ENCODE measurements at regions not wholly inside any gene's neighbourhood (a gene's known extent, or its start where the extent isn't known, plus 50 kb on each side); places are given as distances from the start of the nearest gene placed in this dataset.

DNA sequence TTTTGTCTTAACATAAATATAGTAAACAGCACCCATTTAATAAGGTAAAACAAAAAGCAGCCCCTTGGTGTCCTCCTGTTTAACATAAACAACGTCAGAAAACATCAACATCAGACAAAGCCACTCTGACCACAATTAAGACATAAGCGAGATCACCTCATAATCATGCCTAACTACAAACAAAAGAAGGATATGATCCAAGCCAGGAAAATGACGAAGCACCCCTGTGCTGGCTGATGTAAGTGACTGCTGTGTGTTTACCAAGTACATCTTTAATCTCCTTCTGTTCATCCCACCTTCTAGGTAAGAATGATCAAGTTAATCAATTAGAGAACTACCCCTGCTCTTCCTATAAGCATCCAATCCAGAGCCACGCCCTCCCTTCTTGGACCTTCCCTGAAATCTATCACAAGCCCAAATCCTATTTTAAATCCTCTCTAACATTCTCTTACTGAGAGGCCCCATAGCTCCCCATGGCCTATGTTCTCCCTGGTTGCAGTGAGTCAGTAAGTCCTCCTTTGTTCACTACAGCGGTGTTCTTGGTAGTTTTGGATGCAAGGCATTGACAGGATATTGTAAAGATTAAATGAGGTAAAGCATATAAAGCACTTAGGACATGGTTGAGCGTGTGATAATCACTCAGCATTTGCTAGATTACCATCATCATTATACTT, 424.2 kb downstream of the TSN start:
- DNase-seq (ENCODE audit: low read depth): no peak

DNA sequence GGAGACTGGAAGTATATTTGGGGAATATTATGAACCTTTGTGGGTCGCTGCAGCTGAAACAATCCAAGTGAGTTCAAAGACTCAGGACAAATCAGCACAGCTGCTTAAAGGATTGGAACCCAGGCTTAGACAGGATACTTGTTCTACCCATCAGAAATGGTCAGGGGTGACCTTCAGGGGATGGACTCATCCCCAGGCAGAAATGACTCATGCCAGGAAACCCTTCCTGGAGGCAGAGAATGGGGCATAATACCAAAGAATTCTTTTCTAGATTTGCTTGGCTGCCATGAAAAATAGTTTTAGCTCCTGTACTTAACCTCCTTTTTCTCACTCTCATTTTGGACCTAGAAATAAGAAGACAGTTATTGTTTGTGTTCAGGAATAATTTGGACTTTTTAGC, 425.5 kb downstream of the TSN start:
- DNase-seq (ENCODE audit: low read depth): no peak

DNA sequence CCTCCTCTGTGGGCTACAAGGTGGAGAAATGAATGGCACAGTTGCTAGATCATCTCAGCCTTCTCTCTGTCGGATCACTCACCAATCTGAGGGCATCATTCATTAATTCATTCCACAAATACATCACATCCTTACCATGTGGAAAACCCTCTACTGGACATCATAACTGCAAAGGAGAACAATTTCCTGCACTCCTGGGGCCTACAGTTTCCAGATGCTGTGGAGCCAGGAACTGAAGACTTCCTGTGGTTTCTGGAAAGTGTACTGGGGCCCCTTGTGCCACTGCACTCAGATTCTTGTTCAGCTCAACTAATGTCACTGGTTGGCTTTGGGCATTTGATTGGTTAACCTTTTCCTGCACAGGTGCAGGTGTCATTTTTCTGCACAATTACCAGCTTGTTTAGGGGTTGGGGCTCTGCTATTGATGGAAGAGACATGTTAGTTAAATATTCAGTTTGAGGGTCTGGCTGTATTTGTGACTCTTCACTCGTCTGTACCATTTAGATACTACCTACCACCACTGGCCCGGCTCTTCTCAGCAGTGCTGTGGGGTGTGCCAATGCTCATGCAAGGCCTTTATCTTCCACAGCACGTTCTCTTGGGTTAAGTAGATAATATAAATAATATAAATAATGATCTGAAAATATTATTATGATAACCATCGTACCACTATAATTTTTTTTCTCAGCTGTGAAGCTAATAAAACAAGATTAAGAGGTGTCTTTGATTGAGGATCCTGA, 427.3 kb downstream of the TSN start:
- DNase-seq (ENCODE audit: low read depth): no peak

DNA sequence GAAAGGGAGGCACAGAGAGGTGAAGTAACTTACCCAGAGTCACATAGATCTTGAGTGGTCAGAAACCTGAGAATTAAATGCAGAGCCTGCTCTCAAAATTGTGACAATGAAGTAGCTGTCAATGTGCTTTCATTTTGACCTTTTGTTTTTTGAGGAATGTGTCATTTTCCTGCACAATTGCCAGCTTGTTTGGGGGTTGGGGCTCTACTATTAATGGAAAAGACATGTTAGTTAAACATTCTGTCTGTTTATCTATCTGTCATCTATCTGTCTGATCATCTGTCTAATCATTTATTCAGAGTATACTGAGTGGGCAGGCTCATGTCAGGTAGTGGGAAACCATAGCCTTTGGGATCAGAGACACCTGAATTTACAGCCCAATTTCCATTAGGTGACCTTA, 428.4 kb downstream of the TSN start:
- DNase-seq (ENCODE audit: low read depth): no peak

DNA sequence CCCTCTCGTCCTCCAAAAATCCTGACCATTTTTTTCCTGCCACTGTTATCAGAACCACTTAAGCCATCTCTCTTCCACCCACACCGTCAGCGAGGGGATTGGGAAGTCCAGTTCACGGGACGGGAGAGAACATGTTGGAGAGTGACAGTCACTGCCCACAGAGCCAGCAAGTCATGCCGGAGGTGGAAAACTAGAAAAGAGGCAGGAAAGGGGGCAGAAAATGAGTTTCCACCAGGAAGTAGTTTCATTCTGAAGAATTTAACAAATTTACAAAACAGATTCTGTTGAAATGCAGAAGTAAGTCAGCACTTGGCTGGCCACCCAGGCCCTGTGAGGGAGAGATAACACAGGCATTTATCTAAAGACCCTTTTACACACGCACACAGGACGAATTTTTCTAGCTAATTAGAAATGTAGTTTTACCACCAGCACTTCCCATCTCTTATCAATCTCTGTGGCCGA, 431.3 kb downstream of the TSN start:
- DNase-seq (ENCODE audit: low read depth): no peak

DNA sequence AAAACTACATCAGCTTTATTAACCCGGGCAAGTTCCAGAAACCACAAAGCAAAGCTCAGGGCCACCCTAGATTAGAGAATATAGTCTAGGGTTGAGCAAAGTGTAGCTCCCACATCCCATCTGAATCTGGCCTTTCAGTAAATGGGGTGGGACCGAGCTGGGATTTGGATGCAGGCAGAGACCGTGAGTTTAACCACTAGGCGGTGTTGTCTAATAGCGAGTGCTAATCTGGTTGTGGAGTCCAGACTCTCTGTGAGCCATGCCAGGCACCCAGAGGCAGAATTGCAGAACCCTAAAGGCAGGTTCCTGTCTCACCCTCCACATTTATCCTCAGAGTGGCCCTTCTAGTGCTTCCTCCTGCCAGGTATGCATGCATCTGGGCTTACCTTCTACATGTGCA, 435.9 kb downstream of the TSN start:
- no peak for DNase-seq (ENCODE audit: low read depth)

DNA sequence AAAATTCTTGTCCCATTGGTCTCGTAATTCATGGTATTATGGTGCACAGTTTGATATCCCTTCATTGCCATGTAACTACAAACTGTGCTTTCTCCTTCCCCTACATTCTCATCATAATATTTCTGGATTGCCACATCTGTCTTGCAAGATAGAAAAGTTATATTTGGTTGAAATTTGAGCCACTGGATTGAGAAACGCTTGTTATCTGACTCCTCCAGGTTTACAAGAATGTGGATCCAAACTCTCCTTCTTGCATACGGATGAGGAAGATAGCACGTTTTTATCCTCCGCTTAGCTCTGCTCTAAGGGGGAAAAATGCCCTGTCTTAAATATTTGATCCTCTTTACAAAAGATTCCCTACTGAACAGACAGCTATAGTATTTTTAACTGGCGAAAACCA, 438.2 kb downstream of the TSN start:
- DNase-seq (ENCODE audit: low read depth): no peak

DNA sequence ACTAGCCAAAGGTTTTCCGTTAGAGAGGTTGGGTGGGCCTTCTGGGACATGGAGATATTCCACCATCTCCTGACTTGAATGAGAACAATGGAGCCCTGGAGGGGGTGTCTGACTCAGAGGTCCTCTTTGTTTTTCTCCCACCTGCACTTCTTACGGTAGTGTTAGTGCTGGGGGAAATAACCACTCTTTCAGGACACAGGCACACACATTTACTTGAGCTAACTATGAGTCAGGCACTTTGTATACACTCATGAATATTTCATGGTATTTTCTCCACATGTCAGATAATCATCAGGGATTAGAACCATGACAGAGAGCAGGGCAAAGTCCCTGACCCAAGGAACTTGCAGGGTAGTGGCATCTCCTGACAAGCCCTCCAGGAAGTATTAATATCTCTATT, 439.1 kb downstream of the TSN start:
- DNase-seq (ENCODE audit: low read depth): no peak

DNA sequence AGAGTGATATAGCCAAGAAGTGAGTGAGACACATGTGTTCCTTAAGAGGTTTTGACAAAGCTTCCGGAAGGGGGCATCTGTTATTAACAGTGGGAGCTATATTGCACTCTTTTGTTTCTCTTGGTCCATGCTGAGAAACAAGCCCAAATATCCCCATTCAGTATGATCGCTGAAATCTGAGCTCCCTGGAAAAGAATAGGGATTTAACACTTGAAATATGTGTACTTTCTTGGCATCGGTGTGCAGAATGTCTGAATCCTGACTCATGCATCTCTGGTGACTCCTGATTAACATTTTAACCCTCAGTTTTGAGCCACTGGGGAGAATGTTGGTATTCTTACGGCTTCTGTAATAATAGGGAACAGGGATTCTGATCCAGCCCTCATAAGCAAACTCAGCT, 448.1 kb downstream of the TSN start:
- DNase-seq (ENCODE audit: low read depth): no peak

DNA sequence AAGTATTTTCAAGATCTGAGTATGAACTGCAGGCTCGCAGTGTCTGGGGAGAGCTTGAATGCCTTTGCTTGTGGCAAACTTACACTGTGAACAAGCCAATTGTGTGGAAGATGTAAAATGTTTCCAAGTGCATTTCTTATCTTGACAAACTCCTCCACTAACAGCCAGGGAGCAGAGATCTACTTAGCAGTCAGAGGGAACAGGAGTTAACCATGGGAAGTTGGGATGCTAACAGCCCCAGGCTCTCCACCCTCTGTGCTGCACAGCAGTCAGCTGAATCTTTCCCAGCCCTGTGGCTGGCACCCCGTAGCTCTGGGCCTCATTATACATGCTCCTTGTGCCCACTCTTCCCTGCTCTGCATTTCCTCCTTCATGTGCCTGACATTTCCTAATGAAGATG, 450.2 kb downstream of the TSN start:
- DNase-seq (ENCODE audit: low read depth): no peak

DNA sequence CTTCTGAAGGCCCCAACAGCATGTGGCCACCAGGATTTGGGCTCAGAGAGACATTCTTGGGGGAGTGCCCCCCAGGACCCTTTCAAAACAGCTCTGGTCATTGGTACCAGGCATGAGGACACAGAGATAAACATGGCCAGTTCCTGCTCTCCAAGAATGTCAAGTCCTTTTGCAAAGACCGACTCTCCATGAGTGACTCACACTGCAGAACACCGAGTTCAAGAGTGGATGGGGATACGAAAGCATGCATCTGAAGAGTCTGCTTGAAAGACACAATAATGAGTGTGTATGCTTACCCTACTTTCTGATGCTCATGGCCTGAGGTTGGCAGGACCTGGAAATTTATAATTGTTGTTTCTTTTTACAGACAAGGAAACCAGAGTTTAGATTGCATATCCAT, 450.6 kb downstream of the TSN start:
- DNase-seq (ENCODE audit: low read depth): no peak

DNA sequence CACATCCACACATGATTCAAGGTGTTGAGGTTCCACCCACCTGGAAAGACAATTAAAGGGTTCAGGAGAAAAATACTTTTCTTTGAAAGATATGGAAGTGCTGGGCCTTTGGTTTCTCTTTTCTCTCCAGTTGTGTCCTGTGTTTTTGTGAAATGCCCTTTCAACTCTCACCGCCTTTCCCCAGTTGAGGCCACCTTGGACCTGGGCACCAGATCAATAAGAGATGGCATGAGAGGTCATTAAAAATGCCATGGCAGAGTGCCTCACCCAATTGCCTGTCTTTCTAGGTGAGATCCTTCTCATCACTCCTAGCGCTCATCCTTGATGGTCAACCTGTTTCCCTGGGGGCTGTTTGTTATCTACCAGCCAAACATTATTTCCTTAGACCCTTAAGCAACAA, 453.9 kb downstream of the TSN start:
- no peak for DNase-seq (ENCODE audit: low read depth)

DNA sequence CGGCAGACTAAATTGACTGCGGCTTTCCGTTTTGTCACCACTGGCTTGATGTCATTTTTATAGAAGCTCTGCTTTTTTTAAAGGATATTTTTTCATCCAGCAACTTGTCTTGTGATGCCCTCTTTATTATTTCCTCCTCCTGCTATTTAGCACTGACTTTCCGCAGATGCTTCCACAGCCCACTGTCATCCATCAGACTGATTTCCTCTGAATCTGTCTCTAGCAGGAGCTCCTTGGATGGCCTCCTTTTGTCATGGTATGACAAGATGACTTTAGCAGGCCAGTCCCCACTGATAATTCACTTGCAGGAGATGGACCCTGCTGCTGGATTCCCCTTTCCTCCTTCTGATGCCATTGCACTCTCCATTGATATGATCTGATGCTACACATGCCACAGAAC, 454.6 kb downstream of the TSN start:
- DNase-seq (ENCODE audit: low read depth): no peak

DNA sequence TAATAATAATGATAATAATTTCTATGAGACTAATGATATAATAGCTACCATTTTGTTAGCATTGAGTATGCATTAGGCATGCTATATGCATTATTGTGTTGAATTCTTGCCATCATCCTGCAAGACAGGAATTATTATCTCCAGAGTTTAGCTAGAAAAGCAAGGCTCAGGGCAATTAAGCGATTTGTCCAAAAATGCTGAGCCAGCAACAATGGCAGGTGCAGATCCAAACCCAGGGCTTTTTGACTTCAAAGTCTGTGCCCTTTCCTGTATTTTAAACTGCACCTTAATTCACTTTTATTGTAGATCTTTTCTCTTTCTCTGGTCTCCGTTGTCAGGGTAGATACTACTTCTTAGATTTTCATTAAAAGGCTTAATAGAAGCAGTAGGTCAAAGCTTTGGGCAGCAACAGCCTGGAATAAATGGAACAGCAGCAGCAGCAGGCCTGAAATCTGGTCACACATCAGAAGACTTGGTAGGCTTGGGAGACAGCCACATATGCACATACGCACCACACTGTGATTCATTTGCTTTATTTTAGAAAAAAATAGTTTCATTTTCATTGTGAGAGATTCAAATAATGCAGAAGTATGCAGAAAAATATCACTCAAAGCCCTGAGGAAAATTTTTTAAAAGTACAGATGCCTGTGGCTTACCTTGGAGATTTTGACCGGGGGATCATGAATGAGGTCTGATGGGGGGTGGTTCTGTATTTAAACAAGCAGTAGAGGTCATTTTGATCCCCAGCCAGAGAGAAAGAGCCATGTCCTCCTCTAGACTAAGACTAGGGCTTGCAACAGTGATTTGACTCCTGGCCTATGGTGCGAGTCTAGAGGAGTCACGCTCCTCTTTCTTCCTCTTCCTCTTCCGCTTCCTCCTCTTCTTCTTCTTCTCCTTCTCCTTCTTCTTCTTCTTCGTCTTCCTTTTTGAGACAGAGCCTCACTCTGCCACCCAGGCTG, 455.7 kb downstream of the TSN start:
- no peak for DNase-seq (ENCODE audit: low read depth)

DNA sequence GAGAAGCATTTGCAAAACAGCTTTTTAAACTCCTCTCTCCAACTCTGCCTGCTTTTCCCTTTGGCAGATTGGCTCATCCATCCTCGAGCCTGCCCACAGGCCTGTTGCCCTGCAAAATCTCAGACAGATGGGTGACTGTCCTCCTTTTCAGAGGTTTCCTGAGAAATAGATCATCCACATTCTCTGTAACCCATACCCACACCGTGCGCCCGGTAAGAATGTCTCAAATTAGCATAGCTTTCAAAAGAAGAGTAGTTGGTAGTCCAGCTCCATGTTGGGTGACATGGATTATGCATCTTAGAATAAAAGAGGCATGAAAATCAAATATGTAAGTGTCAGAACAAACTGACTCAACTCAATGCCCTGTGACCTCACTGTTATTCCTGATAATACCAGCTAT, 457.9 kb downstream of the TSN start:
- DNase-seq (ENCODE audit: low read depth): no peak

DNA sequence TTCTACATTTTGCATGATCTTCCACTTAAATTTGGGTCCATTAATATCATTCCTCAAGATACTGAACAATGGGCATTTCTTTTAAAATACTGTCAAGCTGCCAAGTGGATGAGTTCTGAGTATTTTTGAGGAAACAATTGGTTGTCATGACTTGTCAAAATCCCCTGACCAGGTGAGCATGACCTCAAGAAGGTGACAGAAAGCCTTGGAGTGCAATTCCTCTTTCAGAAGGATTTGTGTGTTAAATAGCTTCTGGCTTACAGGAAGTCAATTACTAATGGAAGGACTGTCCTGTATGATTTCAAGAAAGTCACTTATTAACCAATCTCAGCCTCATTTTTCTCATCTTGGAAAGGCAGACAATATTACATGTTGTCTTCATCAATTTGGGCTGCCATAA, 460.6 kb downstream of the TSN start:
- no peak for DNase-seq (ENCODE audit: low read depth)

DNA sequence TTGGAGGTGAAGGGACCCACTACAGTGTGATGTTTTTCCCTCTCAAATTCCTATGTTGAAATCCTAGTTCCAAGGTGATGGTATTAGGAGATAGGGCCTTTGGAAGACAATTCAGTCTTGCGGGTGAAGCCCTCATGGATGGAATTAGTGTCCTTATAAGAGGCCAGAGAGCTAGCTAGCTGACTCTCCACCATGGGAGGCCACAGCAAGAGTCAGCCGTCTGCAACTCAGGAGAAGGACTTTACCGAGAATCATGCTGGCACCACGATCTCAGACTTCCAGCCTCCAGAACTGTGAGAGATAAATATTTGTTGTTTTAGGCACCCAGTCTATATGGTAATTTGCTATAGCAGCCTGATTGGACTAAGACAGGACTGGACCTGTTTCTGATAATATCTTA, 461.4 kb downstream of the TSN start:
- no peak for DNase-seq (ENCODE audit: low read depth)

DNA sequence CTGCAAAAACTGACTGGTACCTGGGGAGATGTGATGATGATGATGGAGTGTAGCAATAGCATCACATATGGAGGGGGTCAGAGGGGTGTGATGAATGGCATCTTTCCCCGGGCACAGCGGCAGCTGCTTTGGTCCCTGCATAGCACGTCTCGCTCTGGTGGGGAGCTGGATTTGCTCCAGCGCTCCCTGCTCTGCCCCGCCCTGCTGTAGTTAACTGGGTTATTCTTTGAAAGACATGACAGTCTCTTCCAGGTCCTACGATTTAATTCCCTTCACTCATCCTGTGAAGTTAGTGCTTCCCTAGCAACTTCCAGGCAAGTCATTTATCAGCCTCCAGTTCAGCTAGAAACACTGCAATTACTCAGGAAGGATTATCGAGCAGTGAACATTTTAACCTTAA, 463.1 kb downstream of the TSN start:
- DNase-seq (ENCODE audit: low read depth): no peak

DNA sequence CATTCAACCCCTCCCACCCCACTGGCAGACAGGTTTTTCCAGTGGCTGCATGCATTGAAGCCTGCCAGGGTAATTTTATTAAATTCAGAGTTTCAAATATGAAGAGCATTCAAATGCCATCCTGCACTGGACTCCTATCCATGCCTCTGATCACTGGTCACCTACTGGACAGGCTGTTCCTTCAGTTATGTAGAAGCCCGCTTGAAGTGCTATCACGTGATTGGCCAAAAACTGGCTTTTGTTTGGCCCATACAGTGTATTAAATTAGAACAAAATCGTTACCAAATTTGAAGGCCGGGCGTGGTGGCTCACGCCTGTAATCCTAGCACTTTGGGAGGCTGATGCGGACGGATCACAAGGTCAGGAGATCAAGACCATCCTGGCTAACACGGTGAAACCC, 464.1 kb downstream of the TSN start:
- DNase-seq (ENCODE audit: low read depth): no peak

DNA sequence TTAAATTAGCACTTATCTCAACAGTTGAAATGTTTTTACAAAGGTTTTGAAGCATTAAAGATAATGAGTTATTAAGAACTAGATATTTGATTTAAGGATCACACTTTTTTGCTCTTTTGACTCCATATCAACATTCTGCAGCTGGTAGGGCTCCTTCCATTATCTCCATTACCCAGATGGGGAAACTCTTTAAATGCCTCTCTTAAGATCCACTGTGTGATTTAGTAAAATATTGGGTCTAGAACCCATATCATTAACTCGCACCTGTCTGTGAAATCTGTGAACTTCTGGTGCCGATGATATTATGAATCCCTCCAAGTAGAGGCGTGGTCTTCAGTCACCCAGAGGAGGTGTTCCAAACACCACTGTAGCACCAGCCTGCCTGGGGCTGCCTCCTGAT, 466.2 kb downstream of the TSN start:
- no peak for DNase-seq (ENCODE audit: low read depth)

DNA sequence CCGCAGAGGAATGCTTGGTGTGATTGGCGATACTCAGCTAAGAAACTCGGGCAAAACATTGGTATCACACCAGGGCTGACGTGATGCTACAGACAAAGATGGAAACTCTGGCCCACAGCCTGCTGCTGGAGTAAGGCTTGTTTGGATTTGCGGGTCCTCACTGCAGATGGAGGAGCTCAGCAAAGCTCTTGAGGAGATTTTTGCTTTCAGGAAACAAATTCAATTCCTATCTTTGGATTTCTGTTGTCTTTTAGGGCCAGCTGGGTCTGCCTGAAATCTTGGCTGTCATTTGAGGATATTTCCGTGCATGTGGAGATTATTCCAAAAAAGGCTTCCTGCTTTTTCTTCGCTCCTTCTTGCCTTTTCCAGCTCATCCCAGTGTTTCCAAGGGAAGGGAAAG, 475.8 kb downstream of the TSN start:
- DNase-seq (ENCODE audit: low read depth): no peak

DNA sequence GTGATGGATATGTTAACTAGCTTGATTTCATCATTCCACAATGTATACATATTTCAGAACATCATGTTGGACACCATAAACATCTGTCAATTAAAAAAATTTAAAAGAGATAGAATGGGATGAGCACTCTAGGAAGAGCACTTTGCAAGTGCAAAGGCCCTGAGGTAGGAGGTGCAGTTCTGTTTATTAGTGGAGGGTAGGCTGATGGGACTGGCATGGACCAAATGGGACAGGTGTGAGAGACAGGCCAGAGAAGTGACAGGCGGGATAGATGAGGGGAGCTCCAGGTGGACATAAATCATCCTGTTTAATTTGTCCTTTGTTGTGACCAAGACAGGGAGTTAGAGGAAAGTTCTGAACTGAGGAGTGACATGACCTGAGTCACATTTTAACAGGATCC, 477.9 kb downstream of the TSN start:
- DNase-seq (ENCODE audit: low read depth): no peak

All from stimulated activated CD4-positive, alpha-beta T cell treated with anti-CD3 and anti-CD28 coated beads, Interleukin-2, amount 100 ng/mL, for 4 hours (primary cell).